HL-60 (cell line): ENCODE measurements at regions not wholly inside any gene's neighbourhood (a gene's known extent, or its start where the extent isn't known, plus 50 kb on each side); places are given as distances from the start of the nearest gene placed in this dataset.

ENCODE experiments used
- DNase-seq, 2 experiments: peaks; one replicate each; pipeline ENCODE4 v3.0.0-alpha.2; 2010 to 2020; ENCODE audit warnings: low read depth in 1 of 2, low spot score in 1 of 2
- H3K27ac ChIP-seq: fragments of 250-450 bp; sonication (Bioruptor Pico); replicated peaks from 2 replicates; pipeline ENCODE4 v1.5.1; 2020; ENCODE audit warnings: mild to moderate bottlenecking, moderate library complexity
- H3K27me3 ChIP-seq: fragments of 250-450 bp; sonication (Bioruptor Pico); 2 replicates; pipeline ENCODE4 v1.5.1; 2021; ENCODE audit warnings: mild to moderate bottlenecking, moderate library complexity; ENCODE audit not compliant: insufficient read depth, poor library complexity, severe bottlenecking
- H3K4me3 ChIP-seq: replicated peaks from 2 replicates; pipeline ENCODE4 v1.5.1; 2011; ENCODE audit warnings: mild to moderate bottlenecking, control low read depth, low read length; ENCODE audit not compliant: insufficient read depth
- GABPA ChIP-seq: IDR thresholded peaks from 2 replicates; pipeline ENCODE4 v1.6.1; 2012; ENCODE audit warnings: low read depth
- POLR2AphosphoS5 ChIP-seq: IDR thresholded peaks from 2 replicates; pipeline ENCODE4 v1.6.1; 2012; ENCODE audit warnings: low read depth
- SPI1 ChIP-seq: IDR thresholded peaks from 2 replicates; pipeline ENCODE4 v1.6.1; 2012; ENCODE audit warnings: low read depth, mild to moderate bottlenecking, borderline replicate concordance
- TF ChIP-seq, protein P1 (sequence below): IDR thresholded peaks from one replicate; pipeline ENCODE4 v1.5.1; 2011; ENCODE audit warnings: low read length, control low read depth, inconsistent platforms; ENCODE audit not compliant: insufficient read depth
- TF ChIP-seq, protein P2 (sequence below): IDR thresholded peaks from 2 replicates; pipeline ENCODE4 v1.6.1; 2012; ENCODE audit warnings: low read depth; ENCODE audit not compliant: insufficient replicate concordance

DNA sequence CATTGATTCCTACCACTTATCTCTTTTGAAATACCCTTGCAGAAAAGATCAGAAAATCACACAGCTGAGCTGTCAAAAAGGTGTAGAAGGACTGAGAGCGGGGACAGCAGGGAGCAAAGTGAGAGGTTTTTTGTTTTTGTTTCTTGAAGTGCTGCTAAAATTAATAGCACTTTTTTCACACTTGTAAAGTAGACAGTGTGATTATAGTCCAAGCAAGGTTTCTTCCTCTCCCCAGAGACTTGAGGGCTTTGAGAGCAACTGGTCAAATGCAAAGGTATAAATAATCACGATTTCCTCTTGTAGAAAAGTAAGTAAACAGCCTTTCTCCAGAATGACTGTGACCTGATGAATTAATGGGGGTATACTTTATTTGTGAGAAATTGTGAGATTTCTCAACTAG is 326.9 kb downstream of the ZNF608 start:
- no peak for DNase-seq
- TF ChIP-seq POLR2AphosphoS5 = no peak
- no peak for TF ChIP-seq SPI1
- TF ChIP-seq, protein P1, sequence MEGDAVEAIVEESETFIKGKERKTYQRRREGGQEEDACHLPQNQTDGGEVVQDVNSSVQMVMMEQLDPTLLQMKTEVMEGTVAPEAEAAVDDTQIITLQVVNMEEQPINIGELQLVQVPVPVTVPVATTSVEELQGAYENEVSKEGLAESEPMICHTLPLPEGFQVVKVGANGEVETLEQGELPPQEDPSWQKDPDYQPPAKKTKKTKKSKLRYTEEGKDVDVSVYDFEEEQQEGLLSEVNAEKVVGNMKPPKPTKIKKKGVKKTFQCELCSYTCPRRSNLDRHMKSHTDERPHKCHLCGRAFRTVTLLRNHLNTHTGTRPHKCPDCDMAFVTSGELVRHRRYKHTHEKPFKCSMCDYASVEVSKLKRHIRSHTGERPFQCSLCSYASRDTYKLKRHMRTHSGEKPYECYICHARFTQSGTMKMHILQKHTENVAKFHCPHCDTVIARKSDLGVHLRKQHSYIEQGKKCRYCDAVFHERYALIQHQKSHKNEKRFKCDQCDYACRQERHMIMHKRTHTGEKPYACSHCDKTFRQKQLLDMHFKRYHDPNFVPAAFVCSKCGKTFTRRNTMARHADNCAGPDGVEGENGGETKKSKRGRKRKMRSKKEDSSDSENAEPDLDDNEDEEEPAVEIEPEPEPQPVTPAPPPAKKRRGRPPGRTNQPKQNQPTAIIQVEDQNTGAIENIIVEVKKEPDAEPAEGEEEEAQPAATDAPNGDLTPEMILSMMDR = no peak
- TF ChIP-seq GABPA = no peak
- TF ChIP-seq, protein P2, sequence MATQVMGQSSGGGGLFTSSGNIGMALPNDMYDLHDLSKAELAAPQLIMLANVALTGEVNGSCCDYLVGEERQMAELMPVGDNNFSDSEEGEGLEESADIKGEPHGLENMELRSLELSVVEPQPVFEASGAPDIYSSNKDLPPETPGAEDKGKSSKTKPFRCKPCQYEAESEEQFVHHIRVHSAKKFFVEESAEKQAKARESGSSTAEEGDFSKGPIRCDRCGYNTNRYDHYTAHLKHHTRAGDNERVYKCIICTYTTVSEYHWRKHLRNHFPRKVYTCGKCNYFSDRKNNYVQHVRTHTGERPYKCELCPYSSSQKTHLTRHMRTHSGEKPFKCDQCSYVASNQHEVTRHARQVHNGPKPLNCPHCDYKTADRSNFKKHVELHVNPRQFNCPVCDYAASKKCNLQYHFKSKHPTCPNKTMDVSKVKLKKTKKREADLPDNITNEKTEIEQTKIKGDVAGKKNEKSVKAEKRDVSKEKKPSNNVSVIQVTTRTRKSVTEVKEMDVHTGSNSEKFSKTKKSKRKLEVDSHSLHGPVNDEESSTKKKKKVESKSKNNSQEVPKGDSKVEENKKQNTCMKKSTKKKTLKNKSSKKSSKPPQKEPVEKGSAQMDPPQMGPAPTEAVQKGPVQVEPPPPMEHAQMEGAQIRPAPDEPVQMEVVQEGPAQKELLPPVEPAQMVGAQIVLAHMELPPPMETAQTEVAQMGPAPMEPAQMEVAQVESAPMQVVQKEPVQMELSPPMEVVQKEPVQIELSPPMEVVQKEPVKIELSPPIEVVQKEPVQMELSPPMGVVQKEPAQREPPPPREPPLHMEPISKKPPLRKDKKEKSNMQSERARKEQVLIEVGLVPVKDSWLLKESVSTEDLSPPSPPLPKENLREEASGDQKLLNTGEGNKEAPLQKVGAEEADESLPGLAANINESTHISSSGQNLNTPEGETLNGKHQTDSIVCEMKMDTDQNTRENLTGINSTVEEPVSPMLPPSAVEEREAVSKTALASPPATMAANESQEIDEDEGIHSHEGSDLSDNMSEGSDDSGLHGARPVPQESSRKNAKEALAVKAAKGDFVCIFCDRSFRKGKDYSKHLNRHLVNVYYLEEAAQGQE = no peak
- no peak overlapping the region for H3K4me3 ChIP-seq
- no peak overlapping the region for H3K27ac ChIP-seq
- H3K27me3 ChIP-seq = no peaks in the 10 kb centered on the region

DNA sequence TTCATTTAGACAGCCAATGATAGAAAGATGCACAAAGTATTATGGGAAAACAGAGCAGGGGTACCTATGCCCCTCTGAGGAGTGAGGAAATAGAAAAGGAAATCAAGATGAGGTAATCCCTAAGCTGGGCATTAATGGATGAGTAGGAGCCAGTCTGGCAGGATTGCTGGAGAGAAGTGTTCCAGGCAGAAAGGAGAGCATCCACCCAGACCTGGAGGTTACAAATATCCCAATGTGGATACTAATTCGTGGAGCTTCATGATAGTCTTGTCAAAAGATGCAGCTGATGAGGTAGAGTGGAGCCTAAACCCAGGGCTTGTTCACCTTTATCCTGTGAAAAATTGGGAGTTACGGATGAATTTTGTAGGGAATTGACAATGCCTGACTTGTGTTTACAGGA is 328.0 kb downstream of the ZNF608 start:
- DNase-seq = no peak
- H3K27ac ChIP-seq = no peak overlapping the region
- no peak for TF ChIP-seq GABPA
- TF ChIP-seq, protein P2 = no peak
- TF ChIP-seq POLR2AphosphoS5 = no peak
- no peak for TF ChIP-seq SPI1
- TF ChIP-seq, protein P1 = no peak
- no peak overlapping the region for H3K4me3 ChIP-seq
- H3K27me3 ChIP-seq = no peaks in the 10 kb centered on the region

DNA sequence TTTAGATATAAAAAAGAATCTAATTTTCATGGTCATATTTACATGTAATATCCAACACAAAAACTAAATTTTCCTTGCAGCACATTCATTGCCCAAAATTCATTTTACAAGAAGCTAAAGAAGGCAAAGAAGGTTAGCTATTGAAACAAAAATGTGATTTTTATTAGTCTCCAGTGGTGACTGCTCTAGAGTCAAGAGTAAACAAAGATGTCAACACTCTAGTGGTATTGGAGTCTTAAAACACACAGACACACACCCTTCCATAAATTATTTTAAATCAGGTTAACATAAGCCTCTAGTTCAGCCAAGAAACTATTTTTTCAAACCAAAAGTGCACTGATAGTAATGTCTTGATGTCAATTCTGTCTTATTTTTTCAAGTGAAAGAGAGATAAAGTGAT is 329.2 kb downstream of the ZNF608 start:
- no peaks in the 10 kb centered on the region for H3K27me3 ChIP-seq
- H3K4me3 ChIP-seq = no peak overlapping the region
- DNase-seq = no peak
- TF ChIP-seq, protein P1 = no peak
- TF ChIP-seq, protein P2 = no peak
- no peak for TF ChIP-seq GABPA
- TF ChIP-seq POLR2AphosphoS5 = no peak
- TF ChIP-seq SPI1 = no peak
- no peak overlapping the region for H3K27ac ChIP-seq
